Activated CD8-positive, alpha-beta T cell treated with anti-CD3 and anti-CD28 coated beads for 36 hours (primary cell): ENCODE measurements at regions not wholly inside any gene's neighbourhood (a gene's known extent, or its start where the extent isn't known, plus 50 kb on each side); places are given as distances from the start of the nearest gene placed in this dataset.
"Not testable (repeated sequence)": the region's sequence is repeated elsewhere in the genome, so short reads cannot be mapped to it uniquely, and the experiment has no call there.

Source experiments
- ATAC-seq: fragments of 200-7000 bp; cut with Tn5 transposase; one replicate; pipeline ENCODE4 v1.10.0; 2021; ENCODE audit warnings: mild to moderate bottlenecking, moderate library complexity
- CTCF ChIA-PET: fragments of 350-600 bp; sonication (Branson Sonifier 250); formaldehyde crosslinking; loops from one replicate; lab custom pipeline; 2021; ENCODE audit warnings: antibody characterized with exemption; lab: Charles Lee
- POLR2A ChIA-PET: fragments of 350-600 bp; sonication (Branson Sonifier 250); formaldehyde crosslinking; loops from one replicate; lab custom pipeline; 2021; ENCODE audit warnings: antibody characterized with exemption; lab: Charles Lee
- DNase-seq: peaks from one replicate; pipeline ENCODE4 v3.0.0-alpha.2; 2020
- H3K27ac Mint-ChIP-seq: one replicate; pipeline ENCODE4 v1.8.0; 2021; ENCODE audit warnings: mild to moderate bottlenecking, mixed read lengths
- H3K27me3 Mint-ChIP-seq: one replicate; pipeline ENCODE4 v1.8.0; 2021; ENCODE audit warnings: mixed read lengths
- H3K36me3 Mint-ChIP-seq: one replicate; pipeline ENCODE4 v1.8.0; 2021; ENCODE audit warnings: low read depth, mixed read lengths
- H3K4me1 Mint-ChIP-seq: one replicate; pipeline ENCODE4 v1.8.0; 2021; ENCODE audit warnings: low read depth, mixed read lengths
- H3K4me3 Mint-ChIP-seq: one replicate; pipeline ENCODE4 v1.8.0; 2021; ENCODE audit warnings: mild to moderate bottlenecking, moderate library complexity, mixed read lengths
- H3K9me3 Mint-ChIP-seq: one replicate; pipeline ENCODE4 v1.8.0; 2021; ENCODE audit warnings: mixed read lengths
- intact Hi-C: fragments of 100-400 bp; cut with micrococcal nuclease; formaldehyde crosslinking; loops from one replicate; pipeline ENCODE4 v1.10.0; 2022
- TF ChIP-seq, protein P1 (sequence below): fragments of 200-600 bp; IDR thresholded peaks from one replicate; pipeline ENCODE4 v1.8.0; 2022; ENCODE audit warnings: antibody characterized with exemption, mild to moderate bottlenecking

GRCh38 chr2:234795272-234795920, 156.4 kb upstream of the SH3BP4 start:
- H3K4me3 Mint-ChIP-seq: no peak overlapping the region
- ChIA-PET POLR2A (no interaction called here), CTCF (no interaction called here)

DNA sequence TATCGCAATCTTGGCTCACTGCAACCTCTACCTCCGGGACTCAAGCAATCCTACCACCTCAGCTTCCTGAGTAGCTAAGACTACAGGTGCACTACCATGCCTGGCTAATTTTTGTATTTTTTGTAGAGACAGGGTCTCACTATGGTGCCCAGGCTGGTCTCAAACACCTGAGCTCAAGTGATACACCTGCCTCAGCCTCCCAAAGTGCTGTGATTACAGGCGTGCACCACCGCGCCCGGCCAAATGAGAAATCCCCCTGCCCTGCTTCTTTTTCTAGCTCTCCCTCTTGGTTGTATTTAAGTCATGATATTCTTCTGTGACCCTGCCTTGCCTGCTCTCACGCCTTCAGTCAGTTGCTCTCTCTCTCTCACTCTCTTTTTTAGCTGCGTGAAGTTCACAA, 157.0 kb upstream of the SH3BP4 start:
- ChIA-PET CTCF (no interaction called here), POLR2A (no interaction called here)
- no peaks in the 10 kb centered on the region for H3K36me3 Mint-ChIP-seq
- no peaks in the 10 kb centered on the region for H3K27me3 Mint-ChIP-seq
- no peak overlapping the region for H3K27ac Mint-ChIP-seq
- no peak for ATAC-seq
- intact Hi-C loops: no loop called here
- no peak for DNase-seq
- TF ChIP-seq, protein P1, sequence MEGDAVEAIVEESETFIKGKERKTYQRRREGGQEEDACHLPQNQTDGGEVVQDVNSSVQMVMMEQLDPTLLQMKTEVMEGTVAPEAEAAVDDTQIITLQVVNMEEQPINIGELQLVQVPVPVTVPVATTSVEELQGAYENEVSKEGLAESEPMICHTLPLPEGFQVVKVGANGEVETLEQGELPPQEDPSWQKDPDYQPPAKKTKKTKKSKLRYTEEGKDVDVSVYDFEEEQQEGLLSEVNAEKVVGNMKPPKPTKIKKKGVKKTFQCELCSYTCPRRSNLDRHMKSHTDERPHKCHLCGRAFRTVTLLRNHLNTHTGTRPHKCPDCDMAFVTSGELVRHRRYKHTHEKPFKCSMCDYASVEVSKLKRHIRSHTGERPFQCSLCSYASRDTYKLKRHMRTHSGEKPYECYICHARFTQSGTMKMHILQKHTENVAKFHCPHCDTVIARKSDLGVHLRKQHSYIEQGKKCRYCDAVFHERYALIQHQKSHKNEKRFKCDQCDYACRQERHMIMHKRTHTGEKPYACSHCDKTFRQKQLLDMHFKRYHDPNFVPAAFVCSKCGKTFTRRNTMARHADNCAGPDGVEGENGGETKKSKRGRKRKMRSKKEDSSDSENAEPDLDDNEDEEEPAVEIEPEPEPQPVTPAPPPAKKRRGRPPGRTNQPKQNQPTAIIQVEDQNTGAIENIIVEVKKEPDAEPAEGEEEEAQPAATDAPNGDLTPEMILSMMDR: no peak
- H3K9me3 Mint-ChIP-seq: no peaks in the 10 kb centered on the region
- H3K4me1 Mint-ChIP-seq: no peaks in the 10 kb centered on the region
- H3K4me3 Mint-ChIP-seq: no peak overlapping the region

More at GRCh38 chr2:234795272-234795920, 156.4 kb upstream of the SH3BP4 start:
- ATAC-seq (no peak), DNase-seq (no peak)
- TF ChIP-seq, protein P1: no peak
- Mint-ChIP-seq H3K9me3 (no peaks in the 10 kb centered on the region), H3K36me3 (no peaks in the 10 kb centered on the region), H3K27me3 (no peaks in the 10 kb centered on the region), H3K4me1 (no peaks in the 10 kb centered on the region), H3K27ac (no peak overlapping the region)
- intact Hi-C loops: no loop called here

DNA sequence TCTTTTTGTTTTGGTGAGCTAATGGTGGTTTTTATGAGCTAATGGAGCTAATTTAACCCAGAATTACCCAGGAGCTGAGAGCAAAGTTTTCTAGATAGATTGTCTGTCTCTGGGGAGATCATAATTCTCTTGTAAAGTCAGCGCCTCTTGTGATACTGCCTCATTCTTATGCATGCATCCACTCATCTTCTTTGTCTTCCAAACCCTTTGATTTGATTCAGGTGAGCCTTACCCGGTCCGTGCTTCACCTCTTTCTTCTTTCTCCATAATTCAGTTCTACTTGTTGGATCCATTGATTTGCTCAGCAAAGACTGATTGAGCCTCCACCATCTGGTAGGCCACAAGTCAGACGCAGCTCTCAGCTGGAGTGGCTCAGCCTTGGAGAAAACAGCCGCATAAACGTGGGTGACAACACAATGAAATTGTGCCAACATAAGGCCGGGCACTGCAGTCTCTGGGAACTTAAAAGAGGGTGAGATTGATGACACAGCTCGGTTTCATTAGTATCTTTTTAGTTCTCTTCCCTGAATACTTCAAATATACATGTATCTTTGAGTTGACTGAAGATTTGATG, 158.5 kb upstream of the SH3BP4 start:
- Mint-ChIP-seq H3K4me3 (no peak overlapping the region), H3K36me3 (no peaks in the 10 kb centered on the region), H3K27ac (no peak overlapping the region), H3K27me3 (no peaks in the 10 kb centered on the region), H3K9me3 (no peaks in the 10 kb centered on the region), H3K4me1 (no peaks in the 10 kb centered on the region)
- TF ChIP-seq, protein P1: no peak
- CTCF ChIA-PET: no interaction called here
- intact Hi-C loops: no loop called here
- no peak for DNase-seq
- no peak for ATAC-seq
- POLR2A ChIA-PET: no interaction called here

DNA sequence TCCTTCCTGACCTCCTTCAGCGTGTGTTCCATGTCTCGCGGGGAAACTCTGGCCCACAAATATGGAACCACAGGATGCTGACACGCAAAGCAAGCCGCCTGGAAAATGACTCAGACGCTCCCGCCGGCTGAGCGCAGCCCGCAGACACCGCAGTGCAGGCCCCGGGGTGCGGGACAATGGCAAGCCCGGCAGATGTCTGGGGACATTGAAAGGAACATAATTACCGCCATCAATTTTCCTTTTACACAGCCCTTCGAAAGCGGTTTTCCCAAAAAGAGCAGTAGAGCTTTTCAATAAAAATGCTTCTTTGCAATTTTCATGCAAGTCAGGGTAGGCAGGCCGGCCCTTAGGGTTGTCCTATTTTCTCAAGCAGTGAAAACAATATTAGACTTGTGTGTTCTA, 159.2 kb upstream of the SH3BP4 start:
- DNase-seq (no peak), ATAC-seq (no peak)
- intact Hi-C loops: no loop called here
- Mint-ChIP-seq H3K27me3 (no peaks in the 10 kb centered on the region), H3K4me1 (no peaks in the 10 kb centered on the region), H3K9me3 (no peaks in the 10 kb centered on the region), H3K27ac (no peak overlapping the region), H3K4me3 (no peak overlapping the region), H3K36me3 (no peaks in the 10 kb centered on the region)
- POLR2A ChIA-PET: no interaction called here
- TF ChIP-seq, protein P1: no peak
- CTCF ChIA-PET: no interaction called here

DNA sequence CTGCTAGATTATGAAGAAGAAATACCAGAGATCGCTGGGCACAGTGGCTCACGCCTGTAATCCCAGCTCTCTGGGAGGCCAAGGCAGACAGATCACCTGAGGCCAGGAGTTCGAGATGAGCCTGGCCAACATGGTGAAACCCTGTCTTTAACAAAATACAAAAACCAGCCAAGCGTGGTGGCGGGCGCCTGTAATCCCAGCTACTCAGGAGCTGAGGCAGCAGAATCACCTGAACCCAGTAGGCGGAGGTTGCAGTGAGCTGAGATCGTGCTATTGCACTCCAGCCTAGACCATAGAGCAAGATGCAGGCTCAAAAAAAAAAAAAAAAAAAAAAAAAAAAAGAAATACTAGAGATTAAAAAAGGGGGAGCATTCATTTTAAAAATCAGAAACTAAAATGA, 159.7 kb upstream of the SH3BP4 start:
- H3K36me3 Mint-ChIP-seq, POLR2A ChIA-PET, H3K4me3 Mint-ChIP-seq, intact Hi-C loops, H3K27me3 Mint-ChIP-seq, ATAC-seq, H3K9me3 Mint-ChIP-seq, H3K4me1 Mint-ChIP-seq, H3K27ac Mint-ChIP-seq, DNase-seq, CTCF ChIA-PET: not testable (repeated sequence)
